NCI-H2196 (cell line): ENCODE measurements at regions not wholly inside any gene's neighbourhood (a gene's known extent, or its start where the extent isn't known, plus 50 kb on each side); places are given as distances from the start of the nearest gene placed in this dataset.

Experiments
- DNase-seq: peaks from one replicate; lab custom pipeline; 2025; ENCODE audit not compliant: unreplicated experiment; lab: John Stamatoyannopoulos, UW

- no peak for DNase-seq
These were observed 52.5 kb upstream of the PLEKHG7 start for GRCh38 chr12:92650228-92650822.

DNA sequence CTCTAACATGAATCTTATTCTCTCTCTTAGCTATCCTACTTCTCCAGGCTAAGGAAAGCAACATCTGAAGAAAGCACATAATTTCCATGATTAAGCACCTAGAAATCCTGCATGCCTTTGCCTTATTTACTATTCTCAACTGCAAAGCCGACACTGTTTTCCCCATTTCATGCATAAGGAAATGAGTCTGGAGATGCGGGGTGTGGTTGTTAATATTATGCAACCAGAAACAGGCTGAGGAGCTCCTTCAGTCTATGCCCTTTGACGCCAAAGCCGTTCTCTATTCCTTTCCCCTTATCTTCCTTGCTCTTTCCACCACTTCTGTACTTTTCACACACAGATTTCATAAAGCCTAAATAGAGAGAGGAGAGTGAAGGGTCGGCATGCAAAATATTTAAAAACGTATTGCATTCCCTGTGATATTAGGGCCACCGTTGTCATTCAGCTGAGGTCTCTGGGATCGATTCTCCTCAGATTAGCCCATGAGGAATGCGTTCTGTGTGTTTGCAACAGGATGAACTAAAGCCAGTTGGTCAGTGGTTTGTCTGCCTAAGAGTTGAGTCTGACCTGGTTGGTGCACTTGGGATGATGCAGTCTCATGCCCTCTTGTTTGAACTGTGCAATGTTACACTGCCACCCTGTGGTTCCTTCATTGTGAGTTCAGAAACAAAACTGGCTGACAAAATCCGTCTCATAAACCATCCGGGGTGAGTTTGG, 53.1 kb upstream of the PLEKHG7 start:
- DNase-seq = peak; percentile 73

- no peak for DNase-seq
These were observed 54.4 kb upstream of the PLEKHG7 start for GRCh38 chr12:92648242-92649031.

DNA sequence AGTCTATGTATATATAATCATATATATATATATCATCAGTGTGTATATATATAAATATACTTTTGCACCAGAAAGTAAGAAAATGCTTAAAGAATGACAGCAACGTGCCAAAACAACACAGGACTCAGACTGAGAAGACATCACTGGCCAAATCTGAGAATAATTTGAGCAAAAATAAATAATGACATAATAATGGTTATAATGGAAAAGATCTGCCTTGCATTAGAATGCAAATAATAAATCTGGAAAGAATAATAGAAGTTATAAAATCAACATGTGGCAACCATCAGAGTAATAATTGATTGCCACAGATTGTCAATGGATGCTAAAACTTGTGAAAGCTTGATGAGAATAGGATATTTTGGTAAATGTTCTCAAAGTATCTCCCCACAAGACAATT, 61.5 kb upstream of the PLEKHG7 start:
- no peak for DNase-seq

DNA sequence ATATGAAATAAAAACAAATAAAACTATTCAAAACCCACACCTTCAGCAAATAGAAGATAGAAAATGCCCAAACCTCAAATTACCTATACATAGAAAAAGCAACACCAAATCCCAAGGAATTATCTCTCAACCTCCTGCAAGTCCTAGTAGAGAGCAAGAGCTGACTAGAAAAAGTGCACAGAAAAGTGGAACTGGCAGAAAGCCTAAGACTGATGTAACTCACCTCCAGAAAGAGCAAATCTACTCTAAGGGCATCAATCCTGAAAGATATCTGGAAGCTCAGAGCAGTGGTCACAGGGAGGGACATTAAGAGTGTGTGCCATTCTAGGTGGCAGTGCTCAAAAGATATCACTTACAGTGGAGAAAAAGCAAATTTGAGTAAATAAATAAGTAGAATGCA, 62.1 kb upstream of the PLEKHG7 start:
- DNase-seq = no peak

DNA sequence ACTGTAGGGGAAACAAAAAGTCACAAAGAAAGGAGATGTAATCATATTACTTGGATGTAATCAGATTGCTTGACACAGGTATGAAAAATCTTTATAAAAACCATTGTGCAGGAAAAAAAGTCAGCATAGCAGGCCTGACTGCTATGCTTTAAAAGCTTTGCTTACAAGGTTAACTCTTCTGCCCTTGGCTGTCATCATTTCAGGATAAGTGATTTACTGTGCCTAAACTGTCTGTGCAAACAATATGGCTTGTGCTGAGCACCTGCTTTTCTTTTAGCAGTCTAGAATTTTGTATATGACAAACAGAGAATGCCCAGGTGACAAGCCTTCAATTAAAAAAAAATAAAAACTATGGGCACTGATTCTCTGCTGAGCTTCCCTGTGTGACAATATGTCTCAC, 63.8 kb upstream of the PLEKHG7 start:
- DNase-seq = no peak

DNA sequence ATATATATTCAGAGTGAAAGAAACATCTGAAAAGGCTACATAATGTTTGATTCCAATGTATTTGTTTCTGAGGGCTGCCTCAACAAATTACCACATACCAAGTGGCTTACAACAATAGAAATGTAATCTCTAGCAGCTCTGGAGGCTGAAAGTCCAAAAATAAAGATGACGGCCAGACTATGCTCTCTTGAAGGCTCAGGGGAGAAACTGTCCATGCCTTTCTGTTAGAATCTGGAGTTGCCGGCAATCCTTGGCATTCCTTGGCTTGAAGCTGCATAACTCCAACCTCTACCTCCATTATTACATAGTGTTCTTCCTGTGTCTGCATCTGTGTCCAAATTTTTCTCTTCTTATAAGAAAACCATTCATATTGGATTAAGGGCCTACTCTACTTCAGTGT, 68.1 kb upstream of the PLEKHG7 start:
- no peak for DNase-seq

DNA sequence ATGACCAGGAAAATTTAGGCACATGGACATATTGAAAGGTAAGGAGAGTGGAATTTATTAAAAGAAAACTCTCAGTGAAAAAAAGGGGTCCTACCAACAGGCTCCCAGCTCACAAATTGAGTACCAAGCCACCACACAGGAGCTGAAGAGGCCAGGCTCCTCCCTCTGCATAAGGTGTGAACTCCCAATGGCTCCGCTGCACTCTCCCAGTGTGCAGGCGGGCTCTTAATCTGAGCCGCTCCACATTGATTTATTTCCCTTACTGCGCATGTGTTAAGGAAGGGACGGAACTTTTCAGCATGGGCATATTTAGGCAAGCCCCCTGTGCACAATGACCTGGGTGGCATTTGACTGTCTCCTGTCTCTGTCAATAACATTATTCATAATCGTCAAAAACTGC, 68.6 kb upstream of the PLEKHG7 start:
- no peak for DNase-seq

- DNase-seq = no peak
These were observed 71.8 kb upstream of the PLEKHG7 start for GRCh38 chr12:92630968-92631367.

- DNase-seq = no peak
These were observed 73.3 kb upstream of the PLEKHG7 start for GRCh38 chr12:92629349-92630065.

DNA sequence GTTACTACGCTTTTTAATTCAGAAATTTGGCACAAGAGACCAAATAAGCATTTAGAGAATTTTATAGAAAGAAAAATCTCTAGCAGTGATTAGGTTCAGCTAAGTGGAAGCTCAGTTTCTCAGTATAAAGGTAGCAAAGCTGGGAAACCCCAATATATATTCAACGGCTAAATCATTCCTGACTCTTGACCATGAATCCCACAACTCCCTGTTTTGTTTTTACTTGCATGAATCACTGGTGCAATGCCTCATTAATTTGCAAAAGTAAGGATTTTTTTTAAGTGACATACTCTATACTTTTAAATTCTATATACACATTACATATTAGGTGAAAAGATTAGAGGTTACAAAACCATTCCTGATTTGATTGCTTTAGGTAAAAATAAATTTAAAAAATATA, 74.3 kb upstream of the PLEKHG7 start:
- no peak for DNase-seq

GRCh38 chr12:92627511-92627910, 75.3 kb upstream of the PLEKHG7 start:
- DNase-seq = no peak

DNA sequence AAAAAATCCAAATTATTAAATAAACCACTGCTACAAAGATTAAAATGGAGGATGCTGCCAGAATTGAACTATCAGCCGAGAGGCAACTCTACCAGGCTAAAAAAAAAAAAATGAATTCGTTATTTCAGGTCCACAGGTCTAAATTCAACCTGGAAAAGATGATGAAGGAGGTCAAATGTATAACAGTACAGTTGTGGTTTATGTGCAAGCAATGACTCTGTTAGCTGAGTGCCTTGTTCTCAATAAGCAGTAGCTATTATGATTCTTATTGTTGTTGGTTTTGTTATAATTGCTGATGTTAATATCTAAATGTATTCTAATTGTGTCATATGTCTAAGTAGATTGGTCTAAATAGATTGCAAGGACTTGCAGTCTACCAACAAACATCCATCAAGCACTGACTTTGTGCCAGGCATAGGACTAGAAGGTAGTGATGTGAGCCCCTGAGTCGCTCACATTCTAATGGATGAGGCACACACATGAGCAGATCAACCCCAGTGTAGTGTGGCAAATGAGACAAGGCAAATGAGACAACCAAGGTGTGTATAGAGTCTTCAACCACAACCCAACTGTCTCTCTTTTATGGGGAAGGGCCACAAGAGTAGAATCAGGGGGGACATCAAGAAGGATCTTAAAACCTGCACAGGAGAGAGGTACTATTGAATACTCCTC, 77.0 kb upstream of the PLEKHG7 start:
- DNase-seq = no peak

- DNase-seq = no peak
These were observed 78.6 kb upstream of the PLEKHG7 start for GRCh38 chr12:92624236-92624635.

GRCh38 chr12:92623386-92623785, 79.4 kb upstream of the PLEKHG7 start:
- DNase-seq = no peak

DNA sequence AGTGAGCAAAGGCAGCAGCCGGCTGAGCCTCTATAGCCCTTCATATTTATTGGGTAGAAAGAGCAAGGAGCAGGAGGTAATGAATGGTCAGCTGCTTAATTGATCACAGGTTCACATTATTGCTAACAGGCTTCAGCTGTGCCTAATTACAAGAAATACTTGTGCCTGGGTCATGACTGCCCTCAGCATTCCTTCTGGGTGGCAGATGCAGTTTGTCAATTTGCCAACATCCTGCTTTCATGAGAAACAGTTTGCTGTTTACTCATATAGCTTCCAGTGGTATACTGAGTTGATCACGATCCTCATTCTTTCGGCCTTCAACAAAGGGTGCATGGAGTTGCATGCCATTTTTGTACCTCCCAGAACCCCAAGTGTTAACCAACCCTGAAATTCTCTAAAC, 81.0 kb upstream of the PLEKHG7 start:
- no peak for DNase-seq

DNA sequence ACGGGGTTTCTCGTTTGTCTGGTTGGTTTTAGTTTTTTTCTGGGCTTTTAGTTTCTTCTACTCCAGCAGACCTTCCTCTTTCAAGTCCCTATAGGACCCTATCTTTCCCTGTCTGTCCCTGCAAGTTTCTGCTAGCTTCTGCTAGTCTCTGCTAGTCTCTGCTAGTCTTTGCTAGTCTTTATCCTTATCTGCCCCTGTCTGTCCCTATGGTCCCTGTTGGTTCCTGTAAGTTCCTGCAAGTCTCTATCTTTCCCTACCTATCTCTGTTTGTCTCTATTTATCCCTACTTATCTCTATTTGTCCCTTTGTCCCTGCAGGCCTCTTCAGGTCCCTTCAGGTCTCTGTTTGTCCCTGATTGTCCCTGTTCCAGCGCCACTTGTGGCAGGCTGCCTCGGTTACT, 81.5 kb upstream of the PLEKHG7 start:
- DNase-seq = no peak

DNA sequence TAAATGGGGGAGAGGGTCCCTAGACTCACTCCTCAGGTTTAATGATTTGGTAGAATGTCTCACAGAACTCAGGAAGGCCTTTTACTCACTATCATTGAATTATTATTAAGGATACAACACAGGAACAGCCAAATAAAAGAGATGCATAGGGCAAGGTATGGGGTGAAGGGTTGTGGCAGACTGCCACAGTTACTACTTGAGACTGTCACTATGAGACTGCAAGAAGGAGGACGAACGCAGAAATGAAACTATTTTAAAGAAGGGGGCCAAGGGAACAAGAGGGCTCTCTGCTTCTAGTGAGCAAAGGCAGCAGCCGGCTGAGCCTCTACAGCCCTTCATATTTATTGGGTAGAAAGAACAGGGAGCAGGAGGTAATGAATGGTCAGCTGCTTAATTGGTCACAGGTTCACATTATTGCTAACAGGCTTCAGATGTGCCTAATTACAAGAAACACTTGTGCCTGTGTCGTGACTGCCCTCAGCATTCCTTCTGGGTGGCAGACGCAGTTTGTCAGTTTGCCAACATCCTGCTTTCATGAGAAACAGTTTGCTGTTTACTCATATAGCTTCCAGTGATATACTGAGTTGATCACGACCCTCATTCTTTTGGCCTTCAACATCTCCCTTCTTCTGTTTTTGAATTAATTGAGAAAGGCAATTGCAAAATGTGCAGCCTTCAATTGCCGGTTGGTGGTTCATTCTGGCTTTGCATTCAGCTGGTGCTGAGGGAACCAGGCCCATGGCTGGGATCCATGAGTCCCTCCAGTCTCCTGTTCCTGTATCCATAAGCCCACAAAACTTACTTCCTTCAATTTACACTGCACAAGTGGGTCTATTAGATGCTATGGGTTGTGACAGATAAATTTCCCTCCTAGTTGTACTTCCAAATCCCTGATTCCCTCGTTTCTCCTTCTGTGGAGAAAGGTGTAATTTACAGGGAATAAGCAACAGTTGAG, 82.8 kb upstream of the PLEKHG7 start:
- DNase-seq = no peak

DNA sequence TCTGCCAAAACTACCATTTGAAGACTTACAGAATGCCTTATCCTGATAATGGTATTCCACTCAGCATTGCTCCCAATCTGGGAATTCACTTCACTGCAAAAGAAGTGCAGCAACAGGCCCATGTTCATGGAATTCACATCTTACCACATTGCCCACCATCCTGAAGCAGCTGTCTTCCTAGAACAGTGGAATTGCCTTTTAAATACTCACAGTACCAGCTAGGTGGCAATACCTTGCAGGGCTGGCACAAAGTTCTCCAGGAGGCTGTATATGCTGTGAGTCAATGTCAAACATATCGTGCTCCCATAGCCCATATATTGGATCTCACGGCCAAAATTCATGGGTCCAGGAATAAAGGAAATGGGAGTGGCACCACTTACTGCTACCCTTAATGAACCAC, 83.8 kb upstream of the PLEKHG7 start:
- no peak for DNase-seq

GRCh38 chr12:92615703-92616102, 87.1 kb upstream of the PLEKHG7 start:
- DNase-seq = no peak
